ENCODE measurements at regions not wholly inside any gene's neighbourhood (a gene's known extent, or its start where the extent isn't known, plus 50 kb on each side); places are given as distances from the start of the nearest gene placed in this dataset.

GRCh38 chr13:99844421-99844820 is 127.1 kb downstream of the ZIC5 start:
- Histone ChIP-seq H3K4me1 (no peaks in the 10 kb centered on the region), H3K36me3 (no peaks in the 10 kb centered on the region), H3K27me3 (no peaks in the 10 kb centered on the region), H3K9me3 (no peaks in the 10 kb centered on the region), H3K4me3 (no peak overlapping the region), H3K27ac (no peak overlapping the region)
- DNase-seq: no peak
- TF ChIP-seq, protein P1, sequence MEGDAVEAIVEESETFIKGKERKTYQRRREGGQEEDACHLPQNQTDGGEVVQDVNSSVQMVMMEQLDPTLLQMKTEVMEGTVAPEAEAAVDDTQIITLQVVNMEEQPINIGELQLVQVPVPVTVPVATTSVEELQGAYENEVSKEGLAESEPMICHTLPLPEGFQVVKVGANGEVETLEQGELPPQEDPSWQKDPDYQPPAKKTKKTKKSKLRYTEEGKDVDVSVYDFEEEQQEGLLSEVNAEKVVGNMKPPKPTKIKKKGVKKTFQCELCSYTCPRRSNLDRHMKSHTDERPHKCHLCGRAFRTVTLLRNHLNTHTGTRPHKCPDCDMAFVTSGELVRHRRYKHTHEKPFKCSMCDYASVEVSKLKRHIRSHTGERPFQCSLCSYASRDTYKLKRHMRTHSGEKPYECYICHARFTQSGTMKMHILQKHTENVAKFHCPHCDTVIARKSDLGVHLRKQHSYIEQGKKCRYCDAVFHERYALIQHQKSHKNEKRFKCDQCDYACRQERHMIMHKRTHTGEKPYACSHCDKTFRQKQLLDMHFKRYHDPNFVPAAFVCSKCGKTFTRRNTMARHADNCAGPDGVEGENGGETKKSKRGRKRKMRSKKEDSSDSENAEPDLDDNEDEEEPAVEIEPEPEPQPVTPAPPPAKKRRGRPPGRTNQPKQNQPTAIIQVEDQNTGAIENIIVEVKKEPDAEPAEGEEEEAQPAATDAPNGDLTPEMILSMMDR (IDR thresholded peaks at IDR 0.05): no peak
- intact Hi-C loops (cut with DNase I): no loop called here
- no peak for ATAC-seq

DNA sequence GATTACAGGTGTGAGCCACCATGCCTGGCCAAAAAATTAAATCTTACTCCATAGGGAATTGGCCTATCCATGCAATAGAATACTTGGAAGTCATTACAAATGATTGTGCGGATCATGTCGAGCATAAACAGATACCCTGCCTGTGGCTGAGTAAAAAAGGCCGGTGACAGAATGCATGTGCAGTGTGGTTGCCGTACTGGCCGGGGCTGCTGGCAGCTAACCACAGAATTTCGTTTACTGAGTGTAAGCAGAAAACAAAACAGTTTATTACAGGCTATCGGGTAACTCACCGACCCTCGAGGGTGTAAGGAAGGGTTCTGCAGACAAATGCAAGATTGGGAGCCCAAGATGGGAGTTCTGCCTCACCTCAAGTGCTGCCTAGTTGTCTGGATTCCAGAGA is 127.7 kb downstream of the ZIC5 start:
- no peak for ATAC-seq
- TF ChIP-seq, protein P1 (IDR thresholded peaks at IDR 0.05): no peak
- Histone ChIP-seq H3K27me3 (no peaks in the 10 kb centered on the region), H3K4me3 (no peak overlapping the region), H3K4me1 (no peaks in the 10 kb centered on the region), H3K36me3 (no peaks in the 10 kb centered on the region), H3K27ac (no peak overlapping the region), H3K9me3 (no peaks in the 10 kb centered on the region)
- DNase-seq: no peak
- intact Hi-C loops (cut with DNase I): no loop called here

DNA sequence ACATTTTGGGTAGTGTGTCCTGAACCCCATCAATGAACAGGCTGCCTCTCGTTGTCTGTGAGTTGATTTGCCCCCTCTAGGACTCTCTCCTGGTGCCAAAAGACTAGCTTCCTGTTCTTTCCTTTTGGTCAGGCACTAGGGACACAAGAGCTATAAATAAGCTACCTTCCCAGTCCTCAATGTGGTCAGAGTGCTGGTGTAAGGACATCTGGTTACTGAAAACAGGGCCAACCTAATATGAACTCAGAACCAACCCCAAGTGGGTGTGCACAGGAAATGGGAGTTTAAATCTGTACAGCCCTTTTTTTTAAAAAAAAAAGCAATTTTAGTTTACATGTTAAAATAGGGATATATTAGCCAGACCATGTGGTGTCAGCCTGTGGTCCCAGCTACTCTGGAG is 129.2 kb downstream of the ZIC5 start:
- no peak overlapping the region for H3K27ac ChIP-seq
- no peaks in the 10 kb centered on the region for H3K27me3 ChIP-seq
- TF ChIP-seq, protein P1 (IDR thresholded peaks at IDR 0.05): no peak
- no peaks in the 10 kb centered on the region for H3K4me1 ChIP-seq
- no peak overlapping the region for H3K4me3 ChIP-seq
- ATAC-seq (no peak), DNase-seq (no peak)
- intact Hi-C loops (cut with DNase I): no loop called here
- no peaks in the 10 kb centered on the region for H3K9me3 ChIP-seq
- no peaks in the 10 kb centered on the region for H3K36me3 ChIP-seq

DNA sequence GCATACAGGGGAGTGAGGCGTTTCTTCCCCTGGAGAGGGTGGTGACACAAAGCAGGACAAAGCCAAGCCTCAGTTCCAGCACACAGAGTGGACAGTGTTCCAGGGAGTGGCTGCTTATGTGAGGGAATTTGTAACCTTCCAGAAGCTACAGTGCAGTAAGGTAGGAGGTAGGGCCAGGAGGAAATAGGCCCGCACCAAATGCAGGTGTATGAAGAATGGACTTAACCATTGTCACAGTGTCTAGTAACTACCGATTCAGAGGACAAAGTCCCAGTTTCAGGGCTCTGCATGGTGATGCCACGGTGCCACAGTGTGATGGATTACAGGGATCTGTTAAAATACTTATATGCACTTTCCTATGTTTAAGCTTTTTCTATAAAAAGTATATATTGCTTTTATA is 135.3 kb downstream of the ZIC5 start:
- Histone ChIP-seq H3K27me3 (no peaks in the 10 kb centered on the region), H3K4me3 (no peak overlapping the region), H3K9me3 (no peaks in the 10 kb centered on the region), H3K36me3 (no peaks in the 10 kb centered on the region), H3K27ac (no peak overlapping the region), H3K4me1 (no peaks in the 10 kb centered on the region)
- ATAC-seq (no peak), DNase-seq (no peak)
- TF ChIP-seq, protein P1 (IDR thresholded peaks at IDR 0.05): no peak
- intact Hi-C loops (cut with DNase I): no loop called here

GRCh38 chr13:99835442-99835841 is 136.1 kb downstream of the ZIC5 start:
- TF ChIP-seq, protein P1 (IDR thresholded peaks at IDR 0.05): no peak

GRCh38 chr13:99834246-99834645 is 137.3 kb downstream of the ZIC5 start:
- TF ChIP-seq, protein P1 (IDR thresholded peaks at IDR 0.05): no peak
- H3K4me3 ChIP-seq: no peak overlapping the region
- peak; percentile 22 for ATAC-seq

More at GRCh38 chr13:99835442-99835841, 136.1 kb downstream of the ZIC5 start:
- H3K4me3 ChIP-seq: no peak overlapping the region
- intact Hi-C loops (cut with DNase I): no loop called here
- no peak overlapping the region for H3K27ac ChIP-seq
- H3K36me3 ChIP-seq: no peaks in the 10 kb centered on the region
- H3K4me1 ChIP-seq: no peaks in the 10 kb centered on the region
- ATAC-seq: no peak
- H3K9me3 ChIP-seq: no peaks in the 10 kb centered on the region
- no peak for DNase-seq
- H3K27me3 ChIP-seq: no peaks in the 10 kb centered on the region

More at GRCh38 chr13:99834246-99834645, 137.3 kb downstream of the ZIC5 start:
- intact Hi-C loops (cut with DNase I): no loop called here
- DNase-seq: no peak
- Histone ChIP-seq H3K36me3 (no peaks in the 10 kb centered on the region), H3K4me1 (no peaks in the 10 kb centered on the region), H3K27ac (no peak overlapping the region), H3K27me3 (no peaks in the 10 kb centered on the region), H3K9me3 (no peaks in the 10 kb centered on the region)

All from upper lobe of right lung (tissue), 1 donor.